ENCODE measurements at regions not wholly inside any gene's neighbourhood (a gene's known extent, or its start where the extent isn't known, plus 50 kb on each side); places are given as distances from the start of the nearest gene placed in this dataset.

- DNase-seq = peak; percentile 17
These were observed 212.6 kb upstream of the LHX5 start for GRCh38 chr12:113684053-113684907.

DNA sequence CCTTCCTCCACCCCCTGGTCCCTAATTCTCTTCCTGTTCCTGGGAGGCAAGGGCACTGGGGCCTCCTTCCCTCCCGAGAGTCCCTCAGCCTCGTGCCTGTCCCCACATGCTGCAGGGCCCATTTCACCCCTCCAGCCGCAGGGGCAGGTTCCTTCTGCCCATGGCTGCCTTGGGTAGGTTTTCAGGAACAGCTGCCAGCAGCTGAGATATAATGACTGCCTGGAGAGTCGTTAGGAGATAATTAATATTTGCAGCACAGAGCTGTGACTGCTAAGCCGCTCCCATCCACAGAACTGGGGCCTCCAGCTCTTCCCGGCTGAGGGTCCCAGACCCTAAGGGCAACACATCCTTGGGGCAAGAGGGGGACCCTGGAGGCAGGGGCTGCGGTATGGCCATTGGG is 211.9 kb upstream of the LHX5 start:
- peak; percentile 72 for DNase-seq

DNA sequence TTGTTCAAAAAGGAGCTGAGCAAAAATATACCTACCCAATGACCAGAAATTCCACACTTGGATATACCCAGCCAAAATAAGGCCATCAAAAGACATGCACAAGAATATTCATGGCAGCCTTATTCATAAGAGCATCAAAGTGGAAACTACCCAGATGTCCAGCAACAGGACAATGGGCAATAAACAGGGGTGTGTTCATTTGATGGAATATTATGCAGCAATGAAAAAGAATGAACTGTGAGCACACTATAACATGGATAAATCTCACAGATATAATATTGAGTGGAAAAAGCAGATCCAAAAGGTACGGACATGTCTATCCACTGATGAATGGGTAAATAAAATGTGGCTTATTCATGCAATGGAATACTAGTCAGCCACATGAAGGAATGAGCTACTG is 209.2 kb upstream of the LHX5 start:
- no peak for DNase-seq

- DNase-seq = no peak
These were observed 206.8 kb upstream of the LHX5 start for GRCh38 chr12:113678223-113679119.

- DNase-seq = no peak
These were observed 204.9 kb upstream of the LHX5 start for GRCh38 chr12:113676547-113676946.

- no peak for DNase-seq
These were observed 204.4 kb upstream of the LHX5 start for GRCh38 chr12:113676117-113676516.

DNA sequence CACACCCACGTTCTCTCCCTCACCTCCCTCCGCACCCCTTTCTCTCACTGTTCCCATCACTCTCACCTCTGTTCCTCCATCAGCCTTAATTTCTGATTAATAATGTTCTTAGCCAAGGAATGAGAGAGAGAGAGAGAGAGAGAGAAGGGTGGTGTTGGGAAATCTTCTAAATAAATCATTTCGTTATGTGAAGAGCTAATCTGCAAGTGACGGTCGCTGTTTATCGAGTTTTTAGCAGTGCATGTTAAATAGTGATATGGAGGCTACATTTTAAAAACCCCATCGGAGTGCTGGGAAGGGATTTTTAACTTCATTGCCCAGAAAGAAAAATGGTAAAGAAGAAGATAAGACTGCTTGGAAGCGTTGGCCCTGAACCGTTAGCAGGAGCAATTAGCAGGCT is 203.3 kb upstream of the LHX5 start:
- no peak for DNase-seq

DNA sequence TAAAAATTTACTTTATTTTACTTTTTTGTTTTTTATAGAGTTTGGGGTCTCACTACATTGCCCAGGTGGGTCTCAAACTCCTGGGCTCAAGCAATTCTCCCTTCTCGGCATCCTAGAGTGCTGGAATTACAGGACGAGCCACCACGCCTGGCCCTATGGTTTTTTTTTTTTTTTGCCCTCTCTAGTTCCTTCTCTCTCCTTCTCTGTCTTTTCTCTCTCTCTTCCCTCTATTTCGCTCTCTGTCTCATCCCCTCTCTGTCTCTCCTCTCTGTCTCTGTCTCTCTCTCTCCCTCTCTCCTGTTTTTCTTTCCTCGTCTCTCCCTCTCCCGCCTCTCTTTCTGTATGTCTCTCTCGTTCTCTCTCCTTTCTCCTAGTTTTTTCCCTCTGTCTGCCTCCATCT is 202.6 kb upstream of the LHX5 start:
- no peak for DNase-seq

- no peak for DNase-seq
These were observed 202.0 kb upstream of the LHX5 start for GRCh38 chr12:113673458-113674238.

GRCh38 chr12:113670742-113671141 is 199.1 kb upstream of the LHX5 start:
- DNase-seq = no peak

DNA sequence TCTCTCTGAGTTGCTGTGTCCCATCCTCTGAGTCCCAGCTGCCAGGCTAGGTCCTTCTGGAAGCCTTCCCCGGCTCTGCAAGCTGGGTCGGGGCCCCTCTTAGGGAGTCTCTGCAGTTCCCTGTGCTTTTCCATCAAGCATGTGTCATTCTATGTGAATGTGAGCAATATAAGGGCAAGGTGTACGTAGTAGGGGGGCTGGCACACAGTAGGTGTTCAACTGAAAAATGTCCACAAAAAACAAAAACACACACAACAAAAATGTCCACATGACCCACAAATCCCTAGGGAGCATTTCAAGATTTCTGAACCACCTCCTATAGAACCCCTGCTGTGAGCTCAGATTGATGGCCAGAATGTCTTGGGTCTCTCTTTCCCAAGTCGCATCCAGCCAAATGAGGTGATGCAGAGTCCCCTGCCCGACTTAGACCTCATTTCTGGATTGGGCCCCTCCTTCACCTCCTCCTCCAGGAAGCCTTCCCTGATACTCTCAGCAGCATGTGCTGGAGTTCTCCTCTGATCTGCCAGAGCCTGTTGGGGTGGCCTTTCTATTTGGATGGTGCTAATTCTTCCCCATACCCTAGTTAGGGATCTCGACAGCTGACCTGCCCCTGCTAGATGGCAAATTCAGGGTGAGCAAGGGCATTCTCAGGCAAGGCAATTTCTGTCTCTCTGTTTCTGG is 196.1 kb upstream of the LHX5 start:
- DNase-seq = no peak

DNA sequence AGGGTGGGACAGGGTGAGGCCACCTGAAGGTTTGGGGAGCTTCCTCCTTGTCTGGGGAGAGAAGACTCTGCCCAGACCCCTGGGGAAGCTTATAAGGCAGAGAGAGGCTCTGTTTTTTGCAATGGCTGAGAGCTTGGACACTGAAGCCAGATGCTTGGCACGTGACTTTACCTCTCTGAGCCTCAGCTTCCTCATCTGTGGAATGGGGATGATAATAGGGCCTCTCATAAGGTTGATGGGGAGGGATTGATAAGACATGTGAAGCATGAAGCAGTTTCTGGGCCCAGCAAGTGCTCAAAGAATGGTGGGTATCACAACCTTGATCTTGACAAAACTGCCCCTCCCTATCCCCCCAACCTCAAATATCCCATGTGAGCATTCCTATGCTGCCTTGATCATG is 195.4 kb upstream of the LHX5 start:
- no peak for DNase-seq

- no peak for DNase-seq
These were observed 194.6 kb upstream of the LHX5 start for GRCh38 chr12:113666223-113666622.

DNA sequence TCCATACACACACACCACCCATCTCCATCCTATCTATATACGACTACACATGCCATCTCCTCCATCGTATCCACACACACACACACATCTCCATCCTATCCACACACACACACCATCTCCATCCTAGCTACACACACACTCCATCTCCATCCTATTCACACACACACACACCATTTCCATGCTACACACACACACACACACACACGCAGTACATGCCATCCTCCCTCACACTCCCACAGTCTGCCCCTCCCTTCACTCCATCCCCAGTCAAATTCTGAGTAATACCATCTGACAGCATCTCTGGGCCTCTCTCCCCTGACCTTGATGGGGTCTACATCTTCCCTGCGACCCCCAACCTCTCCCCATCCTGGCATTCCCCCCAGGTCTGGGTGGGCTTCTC is 193.8 kb upstream of the LHX5 start:
- no peak for DNase-seq

GRCh38 chr12:113664224-113664681 is 192.6 kb upstream of the LHX5 start:
- no peak for DNase-seq

GRCh38 chr12:113663396-113663795 is 191.7 kb upstream of the LHX5 start:
- no peak for DNase-seq

DNA sequence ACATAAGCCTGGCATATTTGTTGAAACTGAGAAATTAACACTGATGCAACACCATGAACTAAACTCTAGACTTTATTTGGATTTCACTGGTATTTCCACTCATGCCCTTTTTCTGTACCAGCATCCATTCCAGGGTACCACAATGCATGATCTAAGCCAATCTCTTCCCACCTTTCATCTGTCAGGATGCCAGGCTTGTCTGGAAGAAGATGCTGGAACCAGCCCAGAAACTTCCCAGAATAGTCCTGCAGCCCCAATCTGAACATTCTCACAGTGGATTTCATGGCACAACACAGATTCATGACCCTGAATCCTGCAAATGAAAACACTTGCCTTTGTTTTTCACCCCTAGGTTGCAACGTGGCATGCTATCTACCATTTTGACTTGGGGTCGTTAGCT is 189.3 kb upstream of the LHX5 start:
- DNase-seq = no peak

GRCh38 chr12:113659416-113659815 is 187.7 kb upstream of the LHX5 start:
- no peak for DNase-seq

DNA sequence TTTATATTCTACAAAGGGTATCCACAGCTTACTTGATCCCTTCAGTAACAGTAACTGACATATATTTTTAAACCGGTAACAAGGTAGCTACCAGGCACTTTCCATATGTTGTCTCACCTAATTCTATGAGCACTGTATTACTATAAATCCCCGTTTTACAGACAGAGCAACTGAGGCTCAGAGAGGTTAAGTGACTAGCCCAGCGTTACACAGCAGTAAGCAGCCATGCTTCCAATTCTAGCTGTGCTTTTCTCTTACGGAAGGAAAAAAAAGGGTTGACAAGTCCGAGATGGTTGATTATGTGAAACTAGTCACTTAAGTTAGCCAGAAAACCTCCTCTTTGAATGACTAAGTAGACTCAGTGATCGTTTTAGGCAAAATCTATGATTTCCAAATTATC is 187.3 kb upstream of the LHX5 start:
- DNase-seq = no peak

DNA sequence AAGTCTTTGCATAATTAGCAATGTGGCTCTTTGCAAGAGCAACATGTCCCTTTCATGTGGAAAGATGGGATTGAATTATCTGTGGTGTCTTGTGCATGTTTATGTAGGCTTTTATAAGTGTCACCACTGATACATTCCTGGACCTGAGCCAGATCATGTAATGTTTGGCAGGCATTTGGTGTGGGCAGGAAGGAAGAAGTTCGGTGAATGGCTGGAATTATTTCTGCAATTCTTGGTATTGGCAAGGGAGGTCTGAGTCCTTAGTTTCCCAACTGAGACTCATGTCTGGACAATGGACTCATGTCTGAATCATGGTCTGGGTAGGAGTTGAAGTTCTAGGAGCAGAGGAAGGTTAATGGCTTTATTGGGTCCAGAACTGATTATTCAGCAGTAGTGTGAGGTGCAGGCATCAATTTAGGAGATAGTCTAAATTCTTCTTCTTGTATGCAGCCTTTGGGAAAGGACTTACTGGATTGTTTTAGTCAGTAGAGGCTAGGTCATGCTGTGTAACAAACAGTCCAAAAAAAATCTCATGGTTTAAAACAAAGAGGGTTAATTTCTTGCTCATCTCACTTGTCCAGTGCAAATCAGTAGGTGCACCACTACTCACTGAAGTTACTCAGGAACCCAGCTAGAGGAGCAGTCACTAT is 186.5 kb upstream of the LHX5 start:
- no peak for DNase-seq

DNA sequence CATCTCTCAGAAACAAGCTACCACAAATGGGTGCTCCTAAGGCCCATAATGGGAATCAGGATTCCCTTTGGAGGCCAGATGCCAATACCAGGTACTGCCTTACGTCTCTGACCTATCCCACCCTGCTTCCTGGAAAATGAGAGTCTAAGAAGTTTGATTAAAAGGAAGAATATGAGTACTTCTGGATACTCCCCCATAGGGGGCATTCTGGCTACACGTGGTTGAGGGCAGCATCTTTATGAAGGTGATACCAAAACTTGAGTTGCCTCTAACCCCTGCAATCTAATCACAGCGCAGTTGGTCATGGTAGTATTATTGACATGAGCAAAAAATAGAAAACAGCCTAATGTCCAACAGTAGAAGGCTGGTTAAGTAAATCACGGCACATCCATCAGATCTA is 184.2 kb upstream of the LHX5 start:
- no peak for DNase-seq

- no peak for DNase-seq
These were observed 183.8 kb upstream of the LHX5 start for GRCh38 chr12:113655479-113655878.
